Prostate gland (tissue), 1 donor: ENCODE measurements at regions not wholly inside any gene's neighbourhood (a gene's known extent, or its start where the extent isn't known, plus 50 kb on each side); places are given as distances from the start of the nearest gene placed in this dataset.

ENCODE experiments used
- POLR2A ChIP-seq: fragments of 450-650 bp; IDR thresholded peaks from one replicate; pipeline ENCODE4 v1.6.1; 2016; ENCODE audit warnings: antibody characterized with exemption, mild to moderate bottlenecking
- POLR2AphosphoS5 ChIP-seq: sonication (generic); formaldehyde crosslinking; IDR thresholded peaks from one replicate; pipeline ENCODE4 v1.6.1; 2017; ENCODE audit warnings: antibody characterized with exemption

DNA sequence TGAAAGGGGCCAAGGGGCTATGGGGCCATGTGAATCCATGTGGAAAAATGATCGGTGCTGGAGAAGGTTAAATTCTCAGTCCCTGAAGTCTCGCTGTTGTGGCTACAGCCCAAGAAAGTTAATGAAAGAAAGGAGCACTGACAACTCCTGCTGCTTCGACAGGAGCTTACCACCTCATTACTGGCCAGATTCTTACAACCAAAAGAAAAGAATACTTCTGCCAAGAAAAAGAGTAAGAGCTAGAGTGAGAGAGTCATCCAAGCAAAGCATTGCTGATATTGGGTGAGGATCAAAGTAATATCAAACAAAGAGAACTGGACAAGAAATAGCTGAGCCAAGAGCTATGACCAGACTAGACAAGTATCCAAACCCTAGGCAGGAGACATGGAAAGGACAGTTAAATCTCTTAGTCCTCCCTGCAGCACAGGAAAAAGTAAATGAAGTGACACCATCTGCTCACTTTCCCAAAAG lies 348.4 kb upstream of the PLSCR5 start:
- TF ChIP-seq POLR2AphosphoS5 (no peak), POLR2A (no peak)
